Forelimb muscle (tissue), 1 donor: ENCODE measurements at regions not wholly inside any gene's neighbourhood (a gene's known extent, or its start where the extent isn't known, plus 50 kb on each side); places are given as distances from the start of the nearest gene placed in this dataset.
A peak's percentile ranks its signal among the peaks of the same experiment; 100 is the strongest.

ENCODE experiments used
- DNase-seq: peaks from one replicate; pipeline ENCODE4 v3.0.0-alpha.2; 2013; ENCODE audit warnings: low read depth

DNA sequence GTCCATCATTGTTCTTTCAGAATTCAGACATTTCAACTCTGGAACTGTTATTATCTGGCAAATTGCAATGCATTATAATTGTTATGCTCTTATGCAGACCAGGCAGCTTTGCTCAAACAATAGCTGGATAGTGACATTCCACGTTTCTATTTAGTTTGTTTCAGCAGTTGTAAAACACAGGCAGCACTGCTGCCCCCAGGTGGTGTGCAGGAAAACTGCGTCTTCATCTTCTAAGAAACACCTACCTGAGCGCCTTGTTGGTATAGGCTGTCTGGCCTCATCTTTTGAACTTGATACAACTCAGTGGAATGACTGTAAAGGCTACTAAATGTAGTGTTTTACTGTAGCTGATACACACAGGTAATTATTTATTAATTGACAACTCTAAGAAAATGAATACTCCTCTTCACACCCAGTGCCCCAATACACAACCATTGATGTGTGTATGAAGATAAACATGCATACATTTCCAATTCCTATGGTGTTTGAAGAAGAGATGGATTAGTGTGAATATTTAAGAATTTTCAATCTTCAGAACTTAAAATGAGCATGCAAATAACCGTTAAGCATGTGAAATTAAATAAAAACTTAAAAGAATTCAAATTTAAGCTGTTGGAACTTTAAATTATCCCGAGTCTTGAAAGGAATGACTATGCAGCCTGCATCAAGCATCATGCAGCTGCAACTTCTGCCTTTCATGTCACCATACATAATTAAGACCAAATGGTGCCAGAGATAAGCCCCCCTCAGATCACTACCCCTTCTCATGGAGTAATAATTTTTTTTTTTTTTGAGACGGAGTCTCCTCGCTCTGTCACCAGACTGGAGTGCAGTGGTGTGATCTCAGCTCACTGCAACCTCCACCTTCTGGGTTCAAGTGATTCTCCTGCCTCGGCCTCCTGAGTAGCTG is 85.6 kb downstream of the CD8B2 start:
- no peak for DNase-seq

DNA sequence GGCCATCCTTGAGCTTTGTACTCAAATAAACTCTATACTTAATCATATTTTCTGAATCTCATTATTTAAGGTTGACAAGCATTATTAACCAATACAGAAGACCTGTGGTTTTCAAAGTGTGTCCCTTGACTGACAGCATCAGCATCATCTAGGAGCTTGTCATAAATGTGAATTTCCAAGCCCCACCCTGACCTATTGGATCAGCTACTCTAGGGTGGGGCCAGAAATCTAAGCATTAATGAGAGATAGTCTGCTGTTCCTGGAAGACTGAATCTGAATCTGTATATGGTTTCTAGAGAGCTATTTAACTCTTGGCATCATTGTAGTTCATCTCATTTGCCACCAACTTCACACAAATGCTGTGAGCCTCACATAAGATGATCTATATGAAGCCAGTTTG is 86.6 kb downstream of the CD8B2 start:
- no peak for DNase-seq

DNA sequence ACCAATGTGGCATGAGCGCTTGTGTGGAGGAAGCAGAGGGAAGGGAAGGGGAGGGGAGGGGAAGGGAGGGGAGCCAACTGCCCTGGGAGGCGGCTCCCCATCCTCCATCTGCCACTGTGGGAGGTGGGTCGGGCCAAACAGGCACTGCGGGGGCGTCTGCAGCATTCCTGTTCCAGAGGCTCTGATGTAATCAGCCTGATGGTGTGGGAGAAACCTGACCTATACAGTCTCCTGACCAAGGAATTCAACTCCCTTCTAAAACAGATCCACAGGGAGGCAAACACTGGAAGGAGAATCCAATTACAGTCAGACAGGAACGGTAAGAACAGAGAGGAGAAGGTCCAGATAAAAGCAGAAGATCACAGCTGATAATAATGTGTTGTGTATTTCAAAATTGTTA is 88.8 kb downstream of the CD8B2 start:
- DNase-seq = no peak

DNA sequence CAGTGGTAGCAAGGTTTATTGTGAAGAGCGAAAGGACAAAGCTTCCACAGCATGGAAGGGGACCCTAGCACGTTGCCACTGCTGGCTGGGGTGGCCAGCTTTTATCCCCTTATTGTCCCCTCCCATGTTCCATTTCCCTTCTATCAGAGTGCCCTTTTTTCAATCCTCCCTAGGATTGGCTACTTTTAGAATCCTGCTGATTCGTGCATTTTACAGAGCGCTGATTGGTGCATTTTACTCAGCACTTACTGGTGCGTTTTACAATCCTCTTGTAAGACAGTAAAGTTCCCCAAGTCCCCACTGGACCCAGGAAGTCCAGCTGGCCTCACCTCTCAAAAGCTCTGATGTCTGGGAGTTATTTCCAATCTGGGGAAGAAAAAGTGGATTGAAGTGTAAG is 90.1 kb downstream of the CD8B2 start:
- no peak for DNase-seq

DNA sequence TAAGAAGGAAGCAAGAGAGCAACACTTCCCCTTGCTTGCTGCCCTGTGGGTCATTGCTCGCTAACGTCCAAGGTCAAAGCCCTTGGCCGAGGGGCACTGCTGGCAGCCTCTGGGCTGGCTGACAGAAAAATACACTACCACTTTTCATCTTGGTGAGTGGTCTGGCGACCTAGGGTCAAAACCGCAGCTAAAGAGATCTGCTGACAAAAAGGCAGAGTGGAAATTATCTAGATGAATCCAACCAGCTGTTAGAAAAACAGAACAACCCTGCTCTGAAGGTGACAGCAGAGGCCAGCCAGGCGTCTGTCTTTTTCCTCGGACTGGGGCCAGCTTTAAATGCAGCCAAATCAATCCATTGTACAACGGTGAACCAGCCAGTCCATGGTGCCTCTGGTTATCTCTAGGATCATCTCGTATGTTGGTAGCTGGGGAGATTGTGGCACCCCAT is 92.6 kb downstream of the CD8B2 start:
- no peak for DNase-seq

DNA sequence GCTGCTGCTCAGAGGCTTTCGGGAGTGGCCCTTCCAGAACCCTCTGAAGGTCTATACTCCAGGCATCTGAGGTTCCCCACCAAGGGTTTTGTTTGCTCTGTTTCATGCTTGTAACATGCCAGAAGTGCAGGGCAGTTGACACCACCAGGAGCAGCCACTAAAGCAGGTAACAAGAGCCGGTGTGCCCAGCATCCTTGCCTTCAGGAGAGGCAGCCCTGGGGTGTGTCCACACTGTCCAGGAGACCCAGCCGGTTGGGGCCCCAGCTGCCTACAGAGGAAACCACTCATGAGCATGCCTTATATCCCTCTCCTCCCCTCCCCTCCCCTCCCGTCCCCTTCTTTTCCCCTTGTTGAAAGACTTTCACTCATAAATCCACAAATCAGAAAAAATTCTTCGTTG is 93.1 kb downstream of the CD8B2 start:
- no peak for DNase-seq

DNA sequence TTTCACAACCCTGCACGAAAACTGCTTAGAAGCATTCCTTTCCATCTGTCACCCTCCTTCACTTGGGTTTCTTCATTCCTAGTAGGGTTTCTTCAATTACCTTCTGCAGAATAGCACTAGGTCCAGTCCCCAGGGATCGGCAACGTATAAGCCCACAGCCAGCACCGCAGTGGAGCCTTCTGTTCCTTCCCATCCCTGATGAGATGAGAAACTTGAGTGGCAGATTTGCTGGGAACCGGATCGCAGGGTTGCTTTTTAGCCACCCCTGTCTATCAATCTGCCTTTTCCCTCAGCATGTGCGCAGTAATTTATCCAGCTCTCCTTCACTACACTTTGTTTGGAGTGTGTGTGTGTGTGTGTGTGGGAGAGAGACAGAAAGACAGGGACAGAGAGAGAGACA is 94.2 kb downstream of the CD8B2 start:
- DNase-seq = no peak

DNA sequence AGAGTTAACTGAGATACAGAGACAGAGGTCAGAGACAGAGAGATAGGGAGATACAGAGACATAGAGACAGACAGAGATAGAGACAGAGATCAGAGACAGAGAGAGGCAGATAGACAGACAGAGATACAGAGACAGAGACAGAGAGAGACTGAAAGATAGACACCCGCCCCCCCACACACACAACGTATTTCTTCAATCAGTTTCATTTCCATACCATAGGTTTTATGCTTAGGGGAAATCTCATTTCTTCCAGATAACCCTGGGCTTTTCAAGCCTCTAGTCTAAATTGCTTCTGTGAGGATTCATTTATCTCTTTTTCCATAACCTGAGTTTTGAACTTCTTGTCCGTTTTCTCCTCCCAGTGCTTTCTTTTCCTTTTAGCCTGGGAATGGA is 94.6 kb downstream of the CD8B2 start:
- no peak for DNase-seq

DNA sequence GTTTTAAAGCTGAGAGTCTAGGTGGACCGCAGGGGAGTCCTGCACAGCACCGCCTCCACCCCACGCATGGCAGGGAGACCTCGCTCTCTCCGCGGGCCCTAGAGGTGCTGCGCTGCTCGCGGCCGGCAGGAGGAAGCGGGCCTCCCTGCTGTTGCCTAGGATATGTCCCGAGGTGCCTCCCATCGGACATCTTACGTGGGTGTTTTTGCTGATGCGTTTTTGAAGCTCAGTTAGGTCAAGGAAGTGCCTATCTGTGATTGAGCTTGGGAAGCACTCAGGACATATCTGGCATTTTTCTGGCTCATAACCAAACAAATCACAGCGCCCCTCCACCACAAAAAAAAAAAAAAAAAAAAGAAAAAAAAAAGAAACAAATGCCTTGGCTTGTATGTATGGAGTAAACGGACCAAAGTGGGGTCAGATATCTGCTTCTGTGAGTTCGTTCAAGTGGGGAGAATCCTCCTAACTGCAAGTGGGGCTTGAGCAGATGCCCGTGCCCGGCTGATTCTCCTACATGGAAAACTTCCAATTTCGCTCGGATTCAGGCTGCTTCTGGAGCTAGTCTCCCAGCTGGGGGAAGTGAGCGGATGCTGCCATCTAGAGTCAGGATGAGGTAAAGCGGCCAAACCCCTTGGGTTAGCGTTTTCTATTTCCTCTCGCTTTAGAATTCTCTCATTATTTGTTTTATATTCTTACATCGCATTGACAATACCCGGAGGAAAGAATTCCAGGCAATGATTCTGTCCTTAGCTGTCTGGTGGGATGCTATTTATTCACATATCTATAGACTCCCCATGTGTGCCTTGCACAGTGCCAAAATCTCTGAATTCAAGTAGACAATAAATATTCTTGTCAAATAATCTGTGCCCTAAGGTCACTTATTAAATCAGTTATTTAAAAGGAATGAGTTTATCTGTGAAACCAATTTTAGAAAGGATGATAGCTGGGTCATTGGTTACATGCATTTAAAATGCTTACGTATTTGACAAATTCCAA is 95.3 kb downstream of the CD8B2 start:
- DNase-seq = peak; percentile 70

DNA sequence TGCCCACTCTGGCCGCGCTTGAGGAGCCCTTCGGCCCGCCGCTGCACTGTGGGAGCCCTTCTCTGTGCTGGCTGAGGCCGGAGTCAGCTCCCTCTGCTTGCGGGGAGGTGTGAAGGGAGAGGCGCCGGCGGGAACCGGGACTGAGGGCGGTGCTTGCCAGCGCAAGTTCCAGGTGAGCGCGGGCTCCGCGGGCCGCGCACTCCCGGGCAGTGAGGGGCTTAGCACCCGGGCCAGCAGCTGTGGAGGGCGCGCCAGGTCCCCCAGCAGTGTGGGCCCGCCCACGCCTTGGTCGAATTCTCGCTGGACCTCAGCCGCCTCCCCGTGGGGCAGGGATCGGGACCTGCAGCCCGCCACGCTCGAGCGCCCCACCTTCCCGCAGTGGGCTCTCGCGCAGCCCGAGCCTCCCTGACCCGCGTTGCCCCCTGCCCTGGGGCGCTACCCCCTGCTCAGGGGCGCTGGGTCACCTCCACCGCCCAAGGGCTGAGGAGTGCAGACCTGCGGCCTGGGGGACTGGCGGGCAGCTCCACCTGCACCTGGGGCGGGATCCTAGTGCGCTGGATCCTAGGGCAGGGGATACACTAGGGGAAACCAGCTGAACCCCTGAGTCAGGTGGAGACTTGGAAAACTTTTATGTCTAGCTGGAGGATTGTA is 97.3 kb downstream of the CD8B2 start:
- DNase-seq = no peak

DNA sequence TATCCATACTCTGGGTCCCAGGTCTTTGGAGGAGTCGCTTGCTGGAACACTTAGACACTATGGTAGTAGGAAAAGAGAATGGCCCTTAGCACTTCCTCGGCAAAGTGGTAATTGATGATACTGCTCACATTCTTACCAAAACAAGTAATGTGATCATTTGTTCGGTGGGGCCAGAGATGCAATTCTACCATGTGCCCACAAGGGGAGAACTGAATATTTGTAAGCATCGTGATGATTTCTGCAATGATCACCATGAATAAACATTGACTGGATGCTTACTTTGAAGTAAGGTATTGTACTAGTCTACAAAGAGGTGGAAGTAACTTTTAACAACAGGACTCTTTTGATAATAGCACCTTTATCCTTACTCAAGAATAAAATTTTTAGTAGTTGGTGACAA is 109.7 kb downstream of the CD8B2 start:
- DNase-seq = no peak

DNA sequence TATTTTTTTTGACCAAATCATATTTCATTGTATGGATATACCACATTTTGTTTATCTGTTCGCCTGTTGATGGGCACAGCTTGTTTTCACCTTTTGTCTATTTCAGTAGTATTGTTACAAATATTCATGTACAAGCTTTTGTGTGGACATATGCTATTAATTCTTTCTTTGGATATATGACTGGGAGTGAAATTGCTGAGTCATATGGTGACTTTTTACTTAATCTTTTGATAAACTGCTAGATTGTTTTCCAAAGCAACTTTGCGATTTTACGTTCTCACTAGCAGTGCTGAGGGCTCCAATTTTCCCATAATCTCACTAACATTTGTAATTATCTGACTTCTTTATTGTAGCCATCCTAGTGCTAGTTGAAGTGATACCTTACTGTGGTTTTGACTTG is 112.4 kb downstream of the CD8B2 start:
- no peak for DNase-seq

DNA sequence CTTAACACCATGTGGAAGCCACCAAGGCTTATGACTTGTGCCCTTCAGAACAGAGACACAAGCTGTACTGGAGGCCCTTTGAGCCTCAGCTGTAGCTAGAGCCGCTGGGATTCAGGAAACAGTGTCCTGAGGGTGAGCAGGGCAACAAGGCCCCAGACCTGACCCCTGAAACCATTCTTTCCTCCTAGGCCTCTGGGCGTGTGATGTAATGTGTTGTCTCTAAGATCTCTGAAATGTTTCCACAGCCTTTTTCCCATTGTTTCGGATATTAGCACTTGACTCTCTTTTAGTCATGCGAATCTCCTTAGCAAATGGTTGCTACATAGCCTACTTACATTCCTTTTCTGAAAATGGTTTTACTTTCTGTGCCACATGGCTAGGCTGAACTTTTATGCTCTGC is 114.9 kb downstream of the CD8B2 start:
- no peak for DNase-seq

DNA sequence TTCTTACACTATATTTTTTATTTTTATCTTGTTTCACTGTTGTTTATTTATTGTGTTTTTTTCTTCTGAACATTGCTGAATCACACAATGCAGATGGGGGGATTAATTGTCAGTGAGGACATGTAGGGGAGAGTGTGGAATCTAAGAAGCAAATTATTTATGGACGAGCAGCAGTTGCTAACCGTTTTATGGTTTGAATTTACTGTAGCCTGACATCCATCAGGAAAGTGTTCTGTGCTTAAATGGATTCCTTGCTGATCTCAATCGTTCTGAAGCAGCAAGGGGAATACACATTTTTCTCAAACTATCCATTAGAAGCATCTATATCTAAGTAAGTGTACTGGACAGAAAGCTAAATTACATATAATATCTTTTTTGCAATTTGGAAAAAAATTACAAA is 119.5 kb downstream of the CD8B2 start:
- DNase-seq = no peak

DNA sequence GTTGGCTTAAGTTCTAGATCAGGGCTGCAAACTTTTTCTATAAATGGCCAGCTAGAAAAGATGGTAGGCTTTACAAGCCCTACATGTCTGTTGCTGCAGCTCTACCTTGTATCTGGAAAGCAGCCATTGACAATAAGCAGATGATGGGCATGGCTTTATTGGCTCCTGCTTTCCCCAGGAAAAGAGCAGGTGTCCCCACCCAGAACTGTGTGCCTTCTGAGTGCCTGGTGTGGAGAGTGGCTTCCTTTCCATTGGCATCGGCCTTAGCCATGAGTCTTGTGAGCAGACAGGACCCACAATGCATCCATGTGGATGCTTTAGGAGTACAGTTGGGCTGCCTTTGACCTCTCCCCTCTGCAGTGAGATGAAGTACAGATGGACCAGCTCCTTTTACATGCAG is 120.2 kb downstream of the CD8B2 start:
- no peak for DNase-seq

DNA sequence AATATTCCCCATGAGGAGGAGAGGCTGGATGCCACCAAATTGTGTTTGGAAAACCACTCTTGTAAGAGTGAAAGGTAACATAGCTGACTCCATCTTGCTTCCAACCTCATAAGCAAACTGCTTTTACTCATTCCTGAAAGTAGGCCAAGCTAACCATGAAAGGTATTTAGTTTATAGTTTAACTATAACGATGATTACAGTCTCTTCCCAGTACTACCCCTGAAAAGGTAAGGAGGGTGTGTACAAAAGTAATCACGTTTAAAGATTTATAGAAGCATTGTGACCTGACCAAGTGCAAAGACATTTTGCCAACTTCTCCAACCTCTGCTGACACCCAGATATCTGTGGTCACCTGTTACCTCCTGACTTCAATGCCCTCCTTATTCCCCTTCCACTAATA is 122.6 kb downstream of the CD8B2 start:
- DNase-seq = no peak

DNA sequence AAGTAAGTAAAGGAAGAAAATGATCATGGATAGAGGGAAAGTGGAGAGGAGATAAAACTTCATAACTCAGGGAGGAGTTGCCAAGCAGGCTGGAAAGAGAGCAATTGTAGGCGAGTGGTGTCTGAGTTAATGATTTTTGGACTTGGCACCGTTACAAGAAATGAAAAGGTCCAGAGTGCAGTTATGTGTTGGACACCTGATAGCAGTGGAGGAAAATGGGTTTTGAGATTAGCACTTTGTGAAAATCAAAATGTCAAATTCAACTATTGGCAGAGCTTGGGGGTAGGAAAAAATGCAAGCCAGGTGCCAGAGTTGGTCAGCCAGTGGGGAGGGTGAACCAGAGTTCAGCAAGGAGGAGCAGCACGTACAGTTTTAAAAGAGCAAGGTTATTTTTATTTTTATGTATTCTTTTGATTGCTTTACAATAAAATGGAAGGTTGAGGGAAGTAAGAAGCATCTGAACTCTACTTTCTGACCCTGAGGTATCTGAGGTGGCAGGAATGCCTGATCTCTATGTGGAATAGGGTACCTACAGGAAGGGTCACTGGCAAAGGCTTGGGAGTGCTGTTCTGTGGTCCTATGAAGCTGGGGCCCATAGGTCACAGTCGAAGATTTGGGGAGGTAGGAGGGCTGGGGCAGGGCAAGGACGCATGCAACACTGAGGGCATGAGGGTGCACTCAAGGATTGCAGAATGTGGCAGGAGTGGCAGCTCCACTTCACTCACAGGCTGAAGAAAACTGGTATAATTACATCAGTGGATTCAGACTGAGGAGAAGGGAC is 127.5 kb downstream of the CD8B2 start:
- DNase-seq = no peak

DNA sequence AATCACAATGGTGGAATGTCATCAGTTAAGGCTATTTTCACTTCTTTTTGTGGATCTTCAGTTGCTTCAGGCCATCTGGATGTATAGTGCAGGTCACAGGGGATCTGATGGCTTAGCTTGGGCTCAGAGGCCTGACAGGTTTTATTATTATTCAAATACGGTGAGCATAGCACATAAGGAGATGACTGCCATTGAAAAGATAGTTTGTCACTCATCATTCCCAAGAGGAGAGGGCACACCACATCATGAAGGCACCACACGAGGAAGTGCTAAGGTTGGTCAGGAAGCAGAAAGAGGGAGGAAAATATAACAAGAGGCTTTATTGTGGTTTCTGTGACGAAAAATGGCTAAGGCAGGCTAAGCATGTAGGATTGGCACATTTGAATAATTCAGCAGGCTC is 131.4 kb downstream of the CD8B2 start:
- DNase-seq = no peak

DNA sequence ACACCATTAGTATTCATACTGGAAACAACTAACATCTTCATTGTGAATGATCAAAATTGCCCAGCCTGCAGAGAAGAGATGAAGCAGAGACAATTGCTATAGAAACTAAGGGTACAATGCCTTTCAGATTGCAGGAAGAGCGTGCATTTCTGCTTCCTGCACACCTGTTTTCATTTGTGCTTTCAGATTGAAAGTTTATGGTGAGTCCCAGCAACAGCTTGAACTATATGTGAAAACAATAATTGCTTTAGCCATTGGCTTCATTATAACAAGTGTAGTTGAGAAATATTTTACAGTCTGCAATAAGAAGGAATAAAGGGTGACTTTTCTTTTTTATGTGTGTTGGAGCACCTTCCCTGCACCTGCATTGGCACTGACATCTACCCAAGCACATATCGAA is 136.3 kb downstream of the CD8B2 start:
- no peak for DNase-seq

DNA sequence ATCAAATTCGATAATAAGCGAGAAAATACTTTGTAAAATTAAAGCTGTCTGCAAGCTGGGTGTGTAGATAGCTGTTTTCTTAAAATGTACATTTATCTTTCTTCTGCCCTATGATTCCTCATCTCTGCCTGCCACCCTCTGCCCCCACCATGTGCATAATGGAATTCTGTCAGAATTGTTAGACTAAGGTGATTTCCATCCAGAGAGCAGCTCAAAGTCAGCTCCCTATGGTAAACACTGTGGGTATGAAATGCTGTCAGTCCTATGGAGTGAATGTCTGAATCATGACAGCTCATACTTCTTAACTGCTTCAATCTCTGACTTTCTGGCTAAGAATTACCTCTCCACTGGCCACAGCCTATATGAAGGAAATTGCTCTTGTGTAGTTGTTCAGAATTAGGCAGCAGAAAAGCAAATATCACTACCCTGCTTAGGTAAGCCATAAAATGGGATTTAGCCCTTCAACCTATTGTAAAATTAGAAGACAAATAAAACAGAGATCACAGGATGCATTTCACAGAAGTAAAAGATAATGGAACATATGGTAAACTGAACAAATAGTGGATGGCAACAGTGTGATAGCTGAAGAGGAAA is 137.7 kb downstream of the CD8B2 start:
- no peak for DNase-seq

DNA sequence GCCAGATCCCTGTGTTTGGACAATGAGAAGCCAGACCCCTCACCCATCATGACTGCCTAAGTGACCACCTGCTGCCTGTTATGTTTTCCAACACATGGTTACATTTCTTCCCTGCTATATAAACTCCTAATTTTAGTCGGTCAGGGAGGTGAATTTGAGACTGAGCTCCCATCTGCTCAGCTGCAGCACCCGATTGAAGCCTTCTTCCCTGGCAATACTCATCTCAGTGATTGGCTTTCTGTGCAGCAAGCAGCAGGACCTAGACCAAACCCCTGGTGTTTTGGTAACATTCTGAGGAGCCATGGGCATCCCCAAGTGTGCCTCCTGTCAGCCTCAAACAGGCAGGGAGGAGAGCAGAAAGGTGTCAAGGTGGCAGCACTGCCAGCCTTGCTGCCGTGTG is 141.2 kb downstream of the CD8B2 start:
- no peak for DNase-seq
